ENCODE measurements at regions not wholly inside any gene's neighbourhood (a gene's known extent, or its start where the extent isn't known, plus 50 kb on each side); places are given as distances from the start of the nearest gene placed in this dataset.

- no peak for TF ChIP-seq CTCF (IDR thresholded peaks at IDR 0.05; ENCODE audit: low read length)
- no peak for TF ChIP-seq EZH2 (optimal IDR thresholded peaks at IDR 0.05; ENCODE audit: low read depth, low read length)
Measured at GRCh38 chr6:108788416-108788815, 59.8 kb upstream of the ARMC2 start.
